K562 (cell line): ENCODE measurements at regions not wholly inside any gene's neighbourhood (a gene's known extent, or its start where the extent isn't known, plus 50 kb on each side); places are given as distances from the start of the nearest gene placed in this dataset.

Experiments used
- ATAC-seq: fragments of 200-7000 bp; cut with Tn5 transposase; 3 replicates; pipeline ENCODE4 v1.9.1; 2020; ENCODE audit warnings: moderate library complexity
- BruUV-seq: library from RNA; stranded (reverse); fragments of 400-500 nt; replicated peaks from 2 replicates; lab custom pipeline; 2021; lab: Mats Ljungman, UMichigan
- CTCF ChIA-PET: fragments of 300-600 bp; formaldehyde crosslinking; extraction: SDS; loops from one replicate; lab custom pipeline; 2021; ENCODE audit warnings: low intra/inter-chr PET ratio; lab: Yijun Ruan, JAX
- POLR2A ChIA-PET: fragments of 300-600, 350-650 bp; sonication (Branson Sonifier 250); formaldehyde crosslinking; extraction: SDS; loops from one replicate; lab custom pipeline; 2021; ENCODE audit warnings: antibody characterized with exemption, inconsistent platforms; lab: Yijun Ruan, JAX
- DNase-seq, 4 experiments: peaks; one replicate each; pipeline versions ENCODE4 v3.0.0 to v3.0.0-alpha.2; 2011 to 2018; ENCODE audit warnings: low spot score in 3 of 4, mixed read lengths in 3 of 4; ENCODE audit errors: extremely low read depth in 1 of 4
- FAIRE-seq: peaks from 2 replicates; lab custom pipeline; 2011; peaks lifted over from hg19 to GRCh38; lab: Jason Lieb, UNC
- H2AFZ ChIP-seq: 2 replicates; pipeline ENCODE4 v1.6.0; 2011; ENCODE audit warnings: low read depth, low read length, control low read depth, inconsistent platforms
- H3K27ac ChIP-seq: fragments of 200-600 bp; 3 replicates; pipeline ENCODE4 v1.8.0; 2011; ENCODE audit warnings: low read depth, mild to moderate bottlenecking, control low read depth, inconsistent platforms, low read length, moderate library complexity, mixed read lengths; ENCODE audit errors: extremely low read depth
- H3K27me3 ChIP-seq, 2 experiments: fragments of 300-600 bp in 1 of 2; 2 replicates in 1 of 2; 3 replicates in 1 of 2; pipeline versions ENCODE4 v1.6.0 to v1.8.0; 2011; ENCODE audit warnings: inconsistent platforms in 2 of 2, low read length in 2 of 2, mild to moderate bottlenecking in 1 of 2, mixed read lengths in 1 of 2, moderate library complexity in 1 of 2; ENCODE audit not compliant: control insufficient read depth in 2 of 2, insufficient read depth in 2 of 2
- H3K36me3 ChIP-seq: fragments of 300-600 bp; 3 replicates; pipeline ENCODE4 v1.8.0; 2011; ENCODE audit warnings: mild to moderate bottlenecking, low read length, inconsistent platforms; ENCODE audit not compliant: control insufficient read depth, insufficient read depth
- H3K4me1 ChIP-seq, 2 experiments: fragments of 200-600 bp in 1 of 2; replicated peaks in 1 of 2; 2 replicates in 1 of 2; 3 replicates in 1 of 2; pipeline versions ENCODE4 v1.5.1 to v1.8.0; 2011; ENCODE audit warnings: inconsistent platforms in 2 of 2, low read length in 2 of 2, mild to moderate bottlenecking in 1 of 2, mixed read lengths in 1 of 2, moderate library complexity in 1 of 2; ENCODE audit not compliant: control insufficient read depth in 2 of 2, insufficient read depth in 2 of 2
- H3K4me2 ChIP-seq: 2 replicates; pipeline ENCODE4 v1.6.1; 2011; ENCODE audit warnings: low read length, control low read depth, inconsistent platforms, mixed read lengths; ENCODE audit not compliant: insufficient read depth
- H3K4me3 ChIP-seq: fragments of 200-600 bp; sonication (generic), shearing (Covaris generic); 2 replicates; pipeline ENCODE4 v1.5.1; 2016; ENCODE audit warnings: control low read depth, inconsistent platforms
- H3K79me2 ChIP-seq: fragments of 200-600 bp; 3 replicates; pipeline ENCODE4 v1.8.0; 2011; ENCODE audit warnings: low read length, inconsistent platforms; ENCODE audit not compliant: control insufficient read depth, insufficient read depth
- H3K9ac ChIP-seq, 2 experiments: 2 replicates each; pipeline versions ENCODE4 v1.6.0 to v1.6.1; 2011; ENCODE audit warnings: low read depth in 2 of 2, low read length in 2 of 2, control low read depth in 1 of 2, inconsistent platforms in 1 of 2, mild to moderate bottlenecking in 1 of 2, mixed read lengths in 1 of 2; ENCODE audit not compliant: insufficient read depth in 1 of 2
- H3K9me1 ChIP-seq: one replicate; pipeline ENCODE4 v1.6.0; 2011; ENCODE audit warnings: inconsistent platforms, mild to moderate bottlenecking, low read length, moderate library complexity; ENCODE audit not compliant: control insufficient read depth, insufficient read depth
- H3K9me3 ChIP-seq: replicated peaks from 2 replicates; pipeline ENCODE4 v1.5.1; 2011; ENCODE audit warnings: low read depth, low read length, inconsistent platforms; ENCODE audit not compliant: control insufficient read depth, insufficient read depth
- H4K20me1 ChIP-seq: replicated peaks from 2 replicates; pipeline ENCODE4 v1.6.1; 2011; ENCODE audit warnings: low read length, inconsistent platforms, mixed read lengths; ENCODE audit not compliant: control insufficient read depth, insufficient read depth
- CBX3 ChIP-seq, 2 experiments: IDR thresholded peaks; 1 replicate in 1 of 2; 2 replicates in 1 of 2; pipeline ENCODE4 v1.6.1; 2012; ENCODE audit warnings: inconsistent platforms in 2 of 2, low read length in 2 of 2, borderline replicate concordance in 1 of 2, control low read depth in 1 of 2
- HDAC1 ChIP-seq, 2 experiments: fragments of 450-650 bp; IDR thresholded peaks; 2 replicates each; pipeline ENCODE4 v1.6.1; 2016 to 2017; ENCODE audit warnings: inconsistent platforms in 1 of 2, mild to moderate bottlenecking in 1 of 2, moderate library complexity in 1 of 2
- IRF2 ChIP-seq: sonication (generic); formaldehyde crosslinking; IDR thresholded peaks from 2 replicates; pipeline ENCODE4 v1.8.1; 2022; ENCODE audit warnings: mild to moderate bottlenecking, missing genetic modification reagents
- KLF10 ChIP-seq: fragments of 250-450 bp; sonication (Bioruptor Pico); IDR thresholded peaks from 2 replicates; pipeline ENCODE4 v1.6.1; 2021; ENCODE audit warnings: matching md5 sums
- MXD1 ChIP-seq: fragments of 250-450 bp; sonication (Bioruptor Pico); IDR thresholded peaks from 2 replicates; pipeline ENCODE4 v1.8.0; 2021; ENCODE audit warnings: borderline replicate concordance, mild to moderate bottlenecking, moderate library complexity; ENCODE audit not compliant: poor library complexity, severe bottlenecking
- RFX5 ChIP-seq: IDR thresholded peaks from 2 replicates; pipeline ENCODE4 v1.6.1; 2011; ENCODE audit warnings: low read depth, mild to moderate bottlenecking, improper control_type of control experiment, low read length
- THRAP3 ChIP-seq: fragments of 450-650 bp; IDR thresholded peaks from 2 replicates; pipeline ENCODE4 v1.6.1; 2016; ENCODE audit warnings: mild to moderate bottlenecking, inconsistent platforms, borderline replicate concordance
- XRCC5 ChIP-seq: fragments of 200-400 bp; formaldehyde crosslinking; IDR thresholded peaks from 2 replicates; pipeline ENCODE4 v1.6.1; 2017; ENCODE audit warnings: low read depth, mild to moderate bottlenecking, low read length
- ZKSCAN1 ChIP-seq: fragments of 150-350 bp; IDR thresholded peaks from 2 replicates; pipeline ENCODE4 v1.6.1; 2016; ENCODE audit warnings: low read depth, low read length
- ZNF57 ChIP-seq: fragments of 450-650 bp; formaldehyde crosslinking; IDR thresholded peaks from 2 replicates; pipeline ENCODE4 v1.4.0; 2020; ENCODE audit warnings: mild to moderate bottlenecking, moderate library complexity
- ZNF707 ChIP-seq: fragments of 250-450 bp; sonication (Bioruptor Pico); conservative IDR thresholded peaks from 2 replicates; pipeline ENCODE4 v1.8.0; 2022; ENCODE audit warnings: inconsistent platforms, mild to moderate bottlenecking, moderate library complexity
- WGBS: fragments of 100-300 bp; shearing (Covaris generic); methylation state at CpG from one replicate; pipeline ENCODE4 v1.1.6; 2016; ENCODE audit warnings: low coverage, mixed read lengths; ENCODE audit not compliant: insufficient coverage; ENCODE audit errors: missing lambda C conversion rate; 5-methylcytosine and 5-hydroxymethylcytosine counted together
- in situ Hi-C: fragments of 300-500 bp; cut with MboI; formaldehyde crosslinking; loops from 4 replicates; pipeline ENCODE4 v1.15.0; 2018; ENCODE audit warnings: inconsistent platforms, mixed read lengths
- intact Hi-C: fragments of 100-400 bp; cut with micrococcal nuclease; formaldehyde crosslinking; loops from 2 replicates; pipeline ENCODE4 v1.14.2; 2022

DNA sequence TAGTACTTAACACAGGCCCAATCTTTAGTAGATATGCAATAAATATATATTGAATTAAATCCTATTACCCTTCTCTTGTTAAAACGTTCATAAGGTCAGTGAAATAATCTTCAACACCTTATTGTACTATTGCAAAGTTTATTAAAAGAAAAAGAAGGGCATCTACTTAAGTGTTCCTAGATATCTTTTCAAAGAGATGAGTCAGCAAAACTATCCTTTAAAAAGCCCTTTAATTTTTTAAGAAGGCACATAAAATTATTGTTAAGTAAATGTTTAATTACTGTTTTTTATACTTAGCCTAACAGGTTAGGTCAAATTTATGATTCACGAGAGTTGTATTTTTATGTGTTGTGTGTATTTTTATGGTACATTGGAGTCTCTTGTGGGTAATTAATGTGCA is 77.3 kb upstream of the PPP1R2C start (continued):
- no peak for TF ChIP-seq HDAC1 (IDR thresholded peaks at IDR 0.05)
- no peak for TF ChIP-seq ZNF57 (CRISPR knock-in tag)
- no peak for TF ChIP-seq MXD1 (CRISPR knock-in tag)
- no peak for TF ChIP-seq RFX5
- no peak for TF ChIP-seq CBX3 (IDR thresholded peaks at IDR 0.05; ENCODE audit: borderline replicate concordance in 1 of 2, low read length in 2 of 2)
- no peak for TF ChIP-seq KLF10 (CRISPR knock-in tag)
- TF ChIP-seq ZNF707 (CRISPR knock-in tag), result no peak
- TF ChIP-seq ZKSCAN1, result no peak
- TF ChIP-seq XRCC5, result no peak

DNA sequence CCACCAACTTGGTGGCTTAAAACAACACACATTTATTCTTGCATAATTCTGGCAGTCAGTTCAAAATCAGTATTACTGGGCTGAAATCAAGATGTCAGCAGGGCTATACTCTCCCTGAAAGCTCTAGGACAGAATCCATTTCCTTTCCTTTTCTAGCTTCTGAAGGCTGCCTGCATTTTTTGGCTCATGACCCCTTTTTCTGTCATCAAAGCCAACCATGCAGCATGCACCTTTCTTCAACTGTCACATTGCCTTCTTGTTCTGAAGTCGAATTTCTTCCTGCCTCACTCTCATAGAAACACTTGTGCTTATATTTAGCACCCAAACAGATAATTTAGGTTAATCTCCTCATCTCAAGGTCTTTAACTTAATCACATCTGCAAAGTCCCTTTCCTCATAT is 79.8 kb upstream of the PPP1R2C start:
- H3K36me3 ChIP-seq, result no peaks in the 10 kb centered on the region
- H3K79me2 ChIP-seq, result no peaks in the 10 kb centered on the region
- DNase-seq (no peak), ATAC-seq (no peak), FAIRE-seq (no peak)
- no peak overlapping the region for H2AFZ ChIP-seq
- no peaks in the 10 kb centered on the region for H3K4me1 ChIP-seq
- no peaks in the 10 kb centered on the region for H3K9me3 ChIP-seq
- intact Hi-C loops, result no loop called here
- ChIA-PET POLR2A (no interaction called here), CTCF (interaction anchor here (0.7 kb wide), 1 partner anchor 81 kb away, joined by 4 read pairs; no protein-coding TSS in a partner anchor)
- no peaks in the 10 kb centered on the region for H3K27me3 ChIP-seq
- no peak overlapping the region for H3K4me3 ChIP-seq
- no peaks in the 10 kb centered on the region for H4K20me1 ChIP-seq
- BruUV-seq, result no TSS peak
- no peak overlapping the region for H3K4me2 ChIP-seq
- H3K9me1 ChIP-seq, result no peaks in the 10 kb centered on the region
- no peak for TF ChIP-seq THRAP3
- no peak for TF ChIP-seq IRF2 (CRISPR knock-in tag)
- no peak overlapping the region for H3K27ac ChIP-seq
- H3K9ac ChIP-seq, result no peak overlapping the region
- WGBS, result 0% methylated on average over 1 of the region's 1 CpG
- in situ Hi-C loops, result no loop called here
